Liver (tissue), 8 donors: ENCODE measurements at regions not wholly inside any gene's neighbourhood (a gene's known extent, or its start where the extent isn't known, plus 50 kb on each side); places are given as distances from the start of the nearest gene placed in this dataset.

Source experiments
- DNase-seq: peaks from one replicate; pipeline ENCODE4 v3.0.0-alpha.2; 2017; ENCODE audit warnings: low spot score
- H3K27ac ChIP-seq, 2 donors: one replicate each; pipeline ENCODE4 v1.7.0; 2013; ENCODE audit warnings: inconsistent platforms in 2 of 2, low read length in 2 of 2, control low read depth in 1 of 2, low read depth in 1 of 2, mild to moderate bottlenecking in 1 of 2
- H3K27me3 ChIP-seq, 4 donors: one replicate each; pipeline versions ENCODE4 v1.6.1 to v1.7.0; 2013; ENCODE audit warnings: low read length in 3 of 4, inconsistent platforms in 1 of 4, mild to moderate bottlenecking in 1 of 4, moderate library complexity in 1 of 4; ENCODE audit not compliant: control insufficient read depth in 4 of 4, insufficient read depth in 4 of 4
- H3K36me3 ChIP-seq, 4 donors: one replicate each; pipeline versions ENCODE4 v1.6.1 to v1.7.0; 2013; ENCODE audit warnings: low read length in 3 of 4, mild to moderate bottlenecking in 3 of 4, low read depth in 1 of 4, moderate library complexity in 1 of 4; ENCODE audit not compliant: control insufficient read depth in 4 of 4, insufficient read depth in 3 of 4
- H3K4me1 ChIP-seq, 4 donors: one replicate each; pipeline versions ENCODE4 v1.6.1 to v1.7.0; 2013; ENCODE audit warnings: low read length in 3 of 4, mild to moderate bottlenecking in 3 of 4, moderate library complexity in 1 of 4; ENCODE audit not compliant: control insufficient read depth in 4 of 4, insufficient read depth in 4 of 4
- H3K4me3 ChIP-seq, 3 donors: one replicate each; pipeline versions ENCODE4 v1.6.1 to v1.7.0; 2013; ENCODE audit warnings: low read length in 3 of 3, control low read depth in 1 of 3, low read depth in 1 of 3, mild to moderate bottlenecking in 1 of 3
- H3K9ac ChIP-seq, 2 donors: one replicate each; pipeline ENCODE4 v1.7.0; 2013; ENCODE audit warnings: low read length in 2 of 2, mild to moderate bottlenecking in 2 of 2, moderate library complexity in 2 of 2, control low read depth in 1 of 2, low read depth in 1 of 2
- H3K9me3 ChIP-seq, 4 donors: one replicate each; pipeline versions ENCODE4 v1.6.1 to v1.7.0; 2013; ENCODE audit warnings: low read length in 3 of 4; ENCODE audit not compliant: control insufficient read depth in 4 of 4
- EGR1 ChIP-seq, 2 donors: IDR thresholded peaks; 2 replicates each; pipeline ENCODE4 v1.6.1; 2016 to 2018; ENCODE audit warnings: antibody characterized with exemption in 2 of 2, low read depth in 2 of 2
- FOXA1 ChIP-seq: IDR thresholded peaks from 2 replicates; pipeline ENCODE4 v1.6.1; 2016; ENCODE audit warnings: antibody characterized with exemption
- FOXA2 ChIP-seq: IDR thresholded peaks from 2 replicates; pipeline ENCODE4 v1.6.1; 2016; ENCODE audit warnings: antibody characterized with exemption
- GABPA ChIP-seq, 2 donors: IDR thresholded peaks in 1 of 2; conservative IDR thresholded peaks in 1 of 2; 2 replicates each; pipeline ENCODE4 v1.6.1; 2016; ENCODE audit warnings: antibody characterized with exemption in 2 of 2, mild to moderate bottlenecking in 1 of 2, moderate library complexity in 1 of 2
- HNF4A ChIP-seq, 2 donors: conservative IDR thresholded peaks; 2 replicates each; pipeline ENCODE4 v1.6.1; 2016; ENCODE audit warnings: antibody characterized with exemption in 2 of 2, mild to moderate bottlenecking in 2 of 2
- HNF4G ChIP-seq: IDR thresholded peaks from 2 replicates; pipeline ENCODE4 v1.6.1; 2016; ENCODE audit warnings: antibody characterized with exemption
- JUND ChIP-seq, 2 donors: IDR thresholded peaks; 2 replicates each; pipeline ENCODE4 v1.6.1; 2016; ENCODE audit warnings: antibody characterized with exemption in 2 of 2
- MAX ChIP-seq: IDR thresholded peaks from 2 replicates; pipeline ENCODE4 v1.6.1; 2016; ENCODE audit warnings: antibody characterized with exemption
- NR2F2 ChIP-seq: IDR thresholded peaks from 2 replicates; pipeline ENCODE4 v1.6.1; 2016; ENCODE audit warnings: antibody characterized with exemption
- RAD21 ChIP-seq, 2 donors: IDR thresholded peaks; 2 replicates each; pipeline ENCODE4 v1.6.1; 2016; ENCODE audit warnings: antibody characterized with exemption in 2 of 2, mild to moderate bottlenecking in 2 of 2
- RXRA ChIP-seq, 2 donors: IDR thresholded peaks; 2 replicates each; pipeline ENCODE4 v1.6.1; 2017 to 2018; ENCODE audit warnings: antibody characterized with exemption in 2 of 2, mild to moderate bottlenecking in 1 of 2
- SP1 ChIP-seq: IDR thresholded peaks from 2 replicates; pipeline ENCODE4 v1.6.1; 2018; ENCODE audit warnings: antibody characterized with exemption, mild to moderate bottlenecking
- TAF1 ChIP-seq: conservative IDR thresholded peaks from 2 replicates; pipeline ENCODE4 v1.6.1; 2016; ENCODE audit warnings: antibody characterized with exemption, mild to moderate bottlenecking
- YY1 ChIP-seq: IDR thresholded peaks from 2 replicates; pipeline ENCODE4 v1.6.1; 2016; ENCODE audit warnings: antibody characterized with exemption, mild to moderate bottlenecking
- WGBS: extraction: QIAGEN DNeasy Blood & Tissue Kit; methylation state at CpG from one replicate; pipeline ENCODE4 v1.1.7; 2013; 5-methylcytosine and 5-hydroxymethylcytosine counted together
- TF ChIP-seq, protein P1 (sequence below): fragments of 150-350 bp; IDR thresholded peaks from 2 replicates; pipeline ENCODE4 v1.5.1; 2017; ENCODE audit warnings: improper control_type of control experiment, low read depth, low read length; ENCODE audit not compliant: missing input control
- TF ChIP-seq, protein P2 (sequence below): IDR thresholded peaks from 2 replicates; pipeline ENCODE4 v1.6.1; 2016; ENCODE audit warnings: antibody characterized with exemption
- TF ChIP-seq, protein P3 (sequence below): IDR thresholded peaks from 2 replicates; pipeline ENCODE4 v1.6.1; 2016; ENCODE audit warnings: antibody characterized with exemption
- TF ChIP-seq, protein P4 (sequence below): IDR thresholded peaks from 2 replicates; pipeline ENCODE4 v1.6.1; 2016; ENCODE audit warnings: antibody characterized with exemption, mild to moderate bottlenecking
- donor health status: healthy.
- donor health status: healthy.
- donor health status: healthy.
- donor health status: healthy.
- donor health status: healthy.

GRCh38 chr2:12903272-12903671 is 186.5 kb downstream of the TRIB2 start:
- no peak overlapping the region for H3K27ac ChIP-seq
- H3K4me1 ChIP-seq = no peaks in the 10 kb centered on the region
- H3K36me3 ChIP-seq = no peaks in the 10 kb centered on the region
- H3K4me3 ChIP-seq = no peak overlapping the region
- H3K27me3 ChIP-seq = no peaks in the 10 kb centered on the region
- DNase-seq = no peak
- H3K9me3 ChIP-seq = no peaks in the 10 kb centered on the region
- WGBS = 88% methylated on average over 2 of the region's 2 CpGs
- TF ChIP-seq YY1 (no peak), FOXA2 (no peak), FOXA1 (no peak), NR2F2 (no peak), GABPA (IDR thresholded peaks at IDR 0.05 in 1 of 2, conservative IDR thresholded peaks at IDR 0.05 in 1 of 2) (no peak), RXRA (IDR thresholded peaks at IDR 0.05) (no peak), JUND (IDR thresholded peaks at IDR 0.05) (no peak), SP1 (no peak), RAD21 (IDR thresholded peaks at IDR 0.05) (no peak), TAF1 (no peak), HNF4G (no peak), MAX (no peak), EGR1 (IDR thresholded peaks at IDR 0.05; ENCODE audit: low read depth in 2 of 2) (no peak), HNF4A (conservative IDR thresholded peaks at IDR 0.05) (no peak)
- TF ChIP-seq, protein P1, sequence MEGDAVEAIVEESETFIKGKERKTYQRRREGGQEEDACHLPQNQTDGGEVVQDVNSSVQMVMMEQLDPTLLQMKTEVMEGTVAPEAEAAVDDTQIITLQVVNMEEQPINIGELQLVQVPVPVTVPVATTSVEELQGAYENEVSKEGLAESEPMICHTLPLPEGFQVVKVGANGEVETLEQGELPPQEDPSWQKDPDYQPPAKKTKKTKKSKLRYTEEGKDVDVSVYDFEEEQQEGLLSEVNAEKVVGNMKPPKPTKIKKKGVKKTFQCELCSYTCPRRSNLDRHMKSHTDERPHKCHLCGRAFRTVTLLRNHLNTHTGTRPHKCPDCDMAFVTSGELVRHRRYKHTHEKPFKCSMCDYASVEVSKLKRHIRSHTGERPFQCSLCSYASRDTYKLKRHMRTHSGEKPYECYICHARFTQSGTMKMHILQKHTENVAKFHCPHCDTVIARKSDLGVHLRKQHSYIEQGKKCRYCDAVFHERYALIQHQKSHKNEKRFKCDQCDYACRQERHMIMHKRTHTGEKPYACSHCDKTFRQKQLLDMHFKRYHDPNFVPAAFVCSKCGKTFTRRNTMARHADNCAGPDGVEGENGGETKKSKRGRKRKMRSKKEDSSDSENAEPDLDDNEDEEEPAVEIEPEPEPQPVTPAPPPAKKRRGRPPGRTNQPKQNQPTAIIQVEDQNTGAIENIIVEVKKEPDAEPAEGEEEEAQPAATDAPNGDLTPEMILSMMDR = no peak
- TF ChIP-seq, protein P2, sequence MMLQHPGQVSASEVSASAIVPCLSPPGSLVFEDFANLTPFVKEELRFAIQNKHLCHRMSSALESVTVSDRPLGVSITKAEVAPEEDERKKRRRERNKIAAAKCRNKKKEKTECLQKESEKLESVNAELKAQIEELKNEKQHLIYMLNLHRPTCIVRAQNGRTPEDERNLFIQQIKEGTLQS = no peak
- TF ChIP-seq, protein P3, sequence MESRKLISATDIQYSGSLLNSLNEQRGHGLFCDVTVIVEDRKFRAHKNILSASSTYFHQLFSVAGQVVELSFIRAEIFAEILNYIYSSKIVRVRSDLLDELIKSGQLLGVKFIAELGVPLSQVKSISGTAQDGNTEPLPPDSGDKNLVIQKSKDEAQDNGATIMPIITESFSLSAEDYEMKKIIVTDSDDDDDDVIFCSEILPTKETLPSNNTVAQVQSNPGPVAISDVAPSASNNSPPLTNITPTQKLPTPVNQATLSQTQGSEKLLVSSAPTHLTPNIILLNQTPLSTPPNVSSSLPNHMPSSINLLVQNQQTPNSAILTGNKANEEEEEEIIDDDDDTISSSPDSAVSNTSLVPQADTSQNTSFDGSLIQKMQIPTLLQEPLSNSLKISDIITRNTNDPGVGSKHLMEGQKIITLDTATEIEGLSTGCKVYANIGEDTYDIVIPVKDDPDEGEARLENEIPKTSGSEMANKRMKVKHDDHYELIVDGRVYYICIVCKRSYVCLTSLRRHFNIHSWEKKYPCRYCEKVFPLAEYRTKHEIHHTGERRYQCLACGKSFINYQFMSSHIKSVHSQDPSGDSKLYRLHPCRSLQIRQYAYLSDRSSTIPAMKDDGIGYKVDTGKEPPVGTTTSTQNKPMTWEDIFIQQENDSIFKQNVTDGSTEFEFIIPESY = no peak
- TF ChIP-seq, protein P4, sequence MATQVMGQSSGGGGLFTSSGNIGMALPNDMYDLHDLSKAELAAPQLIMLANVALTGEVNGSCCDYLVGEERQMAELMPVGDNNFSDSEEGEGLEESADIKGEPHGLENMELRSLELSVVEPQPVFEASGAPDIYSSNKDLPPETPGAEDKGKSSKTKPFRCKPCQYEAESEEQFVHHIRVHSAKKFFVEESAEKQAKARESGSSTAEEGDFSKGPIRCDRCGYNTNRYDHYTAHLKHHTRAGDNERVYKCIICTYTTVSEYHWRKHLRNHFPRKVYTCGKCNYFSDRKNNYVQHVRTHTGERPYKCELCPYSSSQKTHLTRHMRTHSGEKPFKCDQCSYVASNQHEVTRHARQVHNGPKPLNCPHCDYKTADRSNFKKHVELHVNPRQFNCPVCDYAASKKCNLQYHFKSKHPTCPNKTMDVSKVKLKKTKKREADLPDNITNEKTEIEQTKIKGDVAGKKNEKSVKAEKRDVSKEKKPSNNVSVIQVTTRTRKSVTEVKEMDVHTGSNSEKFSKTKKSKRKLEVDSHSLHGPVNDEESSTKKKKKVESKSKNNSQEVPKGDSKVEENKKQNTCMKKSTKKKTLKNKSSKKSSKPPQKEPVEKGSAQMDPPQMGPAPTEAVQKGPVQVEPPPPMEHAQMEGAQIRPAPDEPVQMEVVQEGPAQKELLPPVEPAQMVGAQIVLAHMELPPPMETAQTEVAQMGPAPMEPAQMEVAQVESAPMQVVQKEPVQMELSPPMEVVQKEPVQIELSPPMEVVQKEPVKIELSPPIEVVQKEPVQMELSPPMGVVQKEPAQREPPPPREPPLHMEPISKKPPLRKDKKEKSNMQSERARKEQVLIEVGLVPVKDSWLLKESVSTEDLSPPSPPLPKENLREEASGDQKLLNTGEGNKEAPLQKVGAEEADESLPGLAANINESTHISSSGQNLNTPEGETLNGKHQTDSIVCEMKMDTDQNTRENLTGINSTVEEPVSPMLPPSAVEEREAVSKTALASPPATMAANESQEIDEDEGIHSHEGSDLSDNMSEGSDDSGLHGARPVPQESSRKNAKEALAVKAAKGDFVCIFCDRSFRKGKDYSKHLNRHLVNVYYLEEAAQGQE = no peak
- H3K9ac ChIP-seq = no peak overlapping the region
